SK-N-SH (cell line): ENCODE measurements at regions not wholly inside any gene's neighbourhood (a gene's known extent, or its start where the extent isn't known, plus 50 kb on each side); places are given as distances from the start of the nearest gene placed in this dataset.

ENCODE experiments used
- CTCF ChIA-PET: fragments of 300-600, 350-600 bp; formaldehyde crosslinking; extraction: SDS; loops from one replicate; lab custom pipeline; 2021; lab: Yijun Ruan, JAX
- POLR2A ChIA-PET: fragments of 350-600 bp; sonication (Branson Sonifier 250); formaldehyde crosslinking; extraction: SDS; loops from one replicate; lab custom pipeline; 2020; ENCODE audit warnings: antibody characterized with exemption, inconsistent platforms; lab: Yijun Ruan, JAX
- DNase-seq: peaks from one replicate; pipeline ENCODE4 v3.0.0; 2012
- H2AFZ ChIP-seq: fragments of 200-600 bp; sonication (generic); 2 replicates; pipeline ENCODE4 v1.8.1; 2016; ENCODE audit warnings: antibody characterized with exemption, mild to moderate bottlenecking, low read depth
- H3F3A ChIP-seq: fragments of 200-600 bp; sonication (generic); replicated peaks from 2 replicates; pipeline ENCODE3; 2016; ENCODE audit warnings: antibody characterized with exemption, mild to moderate bottlenecking; ENCODE audit not compliant: insufficient read depth
- H3K27ac ChIP-seq, 2 experiments: fragments of 200-500 bp in 1 of 2; fragments of 200-600 bp in 1 of 2; sonication (Bioruptor generic) in 1 of 2; sonication (generic), shearing (Covaris generic) in 1 of 2; 2 replicates each; pipeline versions ENCODE4 v1.5.1 to v1.6.1; 2014 to 2016; ENCODE audit warnings: low read depth in 2 of 2, inconsistent platforms in 1 of 2, low read length in 1 of 2, mild to moderate bottlenecking in 1 of 2, mixed read lengths in 1 of 2
- H3K27me3 ChIP-seq: fragments of 200-600 bp; sonication (generic), shearing (Covaris generic); 2 replicates; pipeline ENCODE4 v1.6.1; 2016; ENCODE audit warnings: mixed run types; ENCODE audit not compliant: insufficient read depth
- H3K36me3 ChIP-seq, 2 experiments: fragments of 200-500 bp in 1 of 2; fragments of 200-600 bp in 1 of 2; sonication (Bioruptor generic) in 1 of 2; sonication (generic) in 1 of 2; replicated peaks in 1 of 2; 2 replicates each; pipeline versions ENCODE3 to v1.5.1; 2014 to 2016; ENCODE audit warnings: low read length in 1 of 2, mild to moderate bottlenecking in 1 of 2; ENCODE audit not compliant: insufficient read depth in 2 of 2, control insufficient read depth in 1 of 2
- H3K4me1 ChIP-seq, 2 experiments: fragments of 200-500 bp in 1 of 2; fragments of 200-600 bp in 1 of 2; sonication (Bioruptor generic) in 1 of 2; sonication (generic), shearing (Covaris generic) in 1 of 2; 2 replicates each; pipeline versions ENCODE4 v1.5.1 to v1.6.1; 2014 to 2016; ENCODE audit warnings: low read depth in 1 of 2, low read length in 1 of 2, mixed run types in 1 of 2; ENCODE audit not compliant: insufficient read depth in 2 of 2, control insufficient read depth in 1 of 2
- H3K4me2 ChIP-seq: fragments of 200-600 bp; sonication (generic), shearing (Covaris generic); 2 replicates; pipeline ENCODE4 v1.6.1; 2017; ENCODE audit warnings: mixed run types
- H3K4me3 ChIP-seq, 2 experiments: fragments of 200-500 bp in 1 of 2; fragments of 200-600 bp in 1 of 2; sonication (Bioruptor generic) in 1 of 2; sonication (generic), shearing (Covaris generic) in 1 of 2; 2 replicates each; pipeline versions ENCODE4 v1.5.1 to v1.8.1; 2014 to 2016; ENCODE audit warnings: low read depth in 2 of 2, inconsistent platforms in 1 of 2, low read length in 1 of 2, mild to moderate bottlenecking in 1 of 2, mixed read lengths in 1 of 2, moderate library complexity in 1 of 2
- H3K79me2 ChIP-seq: fragments of 200-600 bp; sonication (generic); 2 replicates; pipeline ENCODE4 v1.8.1; 2017; ENCODE audit warnings: mild to moderate bottlenecking; ENCODE audit not compliant: insufficient read depth
- H3K9ac ChIP-seq: fragments of 200-600 bp; sonication (generic); 2 replicates; pipeline ENCODE4 v1.6.1; 2017; ENCODE audit warnings: mixed run types
- H3K9me2 ChIP-seq: fragments of 200-600 bp; sonication (generic); 2 replicates; pipeline ENCODE4 v1.6.1; 2017; ENCODE audit warnings: mixed run types
- H3K9me3 ChIP-seq: fragments of 200-600 bp; sonication (generic); 2 replicates; pipeline ENCODE4 v1.6.1; 2017; ENCODE audit warnings: mixed run types, mild to moderate bottlenecking, moderate library complexity
- H4K20me1 ChIP-seq: fragments of 200-600 bp; sonication (generic); 2 replicates; pipeline ENCODE4 v1.6.1; 2017; ENCODE audit warnings: mild to moderate bottlenecking, mixed run types; ENCODE audit not compliant: insufficient read depth
- CHD2 ChIP-seq: fragments of 150-350 bp; IDR thresholded peaks from 2 replicates; pipeline ENCODE4 v1.6.1; 2018; ENCODE audit warnings: low read length; ENCODE audit not compliant: partially characterized antibody
- CTCF ChIP-seq: fragments of 200-600 bp; sonication (generic); IDR thresholded peaks from 2 replicates; pipeline ENCODE4 v1.6.1; 2017; ENCODE audit warnings: antibody characterized with exemption, mild to moderate bottlenecking, moderate library complexity
- EP300 ChIP-seq, 2 experiments: IDR thresholded peaks; 2 replicates each; pipeline versions ENCODE4 v1.4.0 to v1.6.1; 2012; ENCODE audit warnings: borderline replicate concordance in 1 of 2, low read depth in 1 of 2, low read length in 1 of 2
- FOXJ3 ChIP-seq: sonication (generic); formaldehyde crosslinking; IDR thresholded peaks from 2 replicates; pipeline ENCODE4 v1.5.1; 2020; ENCODE audit warnings: mild to moderate bottlenecking, missing genetic modification reagents
- GABPA ChIP-seq: IDR thresholded peaks from 2 replicates; pipeline ENCODE4 v1.4.0; 2012; ENCODE audit warnings: low read depth, mild to moderate bottlenecking
- GATA2 ChIP-seq: sonication (generic); formaldehyde crosslinking; IDR thresholded peaks from 2 replicates; pipeline ENCODE4 v1.5.0; 2020; ENCODE audit warnings: mild to moderate bottlenecking, missing genetic modification reagents
- IRF3 ChIP-seq: fragments of 150-350 bp; IDR thresholded peaks from 2 replicates; pipeline ENCODE4 v1.6.1; 2016; ENCODE audit warnings: mild to moderate bottlenecking, low read depth, low read length
- MEF2A ChIP-seq: IDR thresholded peaks from 2 replicates; pipeline ENCODE4 v1.4.0; 2012; ENCODE audit warnings: low read depth, borderline replicate concordance
- MXI1 ChIP-seq: IDR thresholded peaks from 2 replicates; pipeline ENCODE4 v1.6.1; 2012; ENCODE audit warnings: mild to moderate bottlenecking, low read depth, low read length, improper control_type of control experiment
- NFIC ChIP-seq: IDR thresholded peaks from 2 replicates; pipeline ENCODE4 v1.4.0; 2012; ENCODE audit warnings: borderline replicate concordance
- NRF1 ChIP-seq: IDR thresholded peaks from 2 replicates; pipeline ENCODE4 v1.6.1; 2012; ENCODE audit warnings: low read depth, mild to moderate bottlenecking, low read length
- PBX3 ChIP-seq: IDR thresholded peaks from 2 replicates; pipeline ENCODE4; 2012
- POLR2AphosphoS5 ChIP-seq: IDR thresholded peaks from 2 replicates; pipeline ENCODE4 v1.6.1; 2012; ENCODE audit warnings: low read depth, low read length
- RCOR1 ChIP-seq: fragments of 150-350 bp; IDR thresholded peaks from 2 replicates; pipeline ENCODE4 v1.6.1; 2017; ENCODE audit warnings: antibody characterized with exemption, low read length
- RXRA ChIP-seq: IDR thresholded peaks from 2 replicates; pipeline ENCODE4 v1.4.0; 2012; ENCODE audit warnings: low read depth, mild to moderate bottlenecking, borderline replicate concordance
- TCF12 ChIP-seq: IDR thresholded peaks from 2 replicates; pipeline ENCODE4 v1.4.0; 2012
- USF2 ChIP-seq: fragments of 150-350 bp; IDR thresholded peaks from 2 replicates; pipeline ENCODE4 v1.6.1; 2017; ENCODE audit warnings: antibody characterized with exemption, low read length, low read depth, borderline replicate concordance
- YY1 ChIP-seq: IDR thresholded peaks from 2 replicates; pipeline ENCODE4 v1.4.0; 2012; ENCODE audit warnings: low read depth, mild to moderate bottlenecking
- WGBS: methylation state at CpG from one replicate; pipeline ENCODE4 v1.1.6; 2017; ENCODE audit warnings: low lambda C conversion rate; 5-methylcytosine and 5-hydroxymethylcytosine counted together
- TF ChIP-seq, protein P1 (sequence below): IDR thresholded peaks from 2 replicates; pipeline ENCODE4 v1.4.0; 2012; ENCODE audit warnings: low read depth
- TF ChIP-seq, protein P2 (sequence below): IDR thresholded peaks from 2 replicates; pipeline ENCODE4 v1.4.0; 2012; ENCODE audit warnings: low read depth, borderline replicate concordance

DNA sequence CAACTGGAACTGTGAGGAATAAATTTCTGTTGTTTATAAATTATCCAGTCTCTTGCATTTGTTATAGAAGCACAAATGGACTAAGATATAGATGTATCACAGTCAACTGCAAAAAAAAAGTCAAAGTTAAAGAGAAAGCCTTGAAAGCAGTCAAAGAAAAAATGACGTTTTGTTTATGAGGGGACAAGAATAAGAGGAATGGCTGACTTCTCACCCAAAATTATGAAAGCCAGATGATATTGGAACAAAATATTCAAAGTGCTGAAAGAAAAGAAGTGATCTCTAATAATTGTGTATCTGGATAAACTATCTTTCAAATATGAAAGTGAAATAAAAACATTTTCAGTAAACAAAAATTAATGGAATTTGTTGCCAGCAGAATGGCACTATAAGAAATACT is 171.8 kb upstream of the IGF1R start:
- TF ChIP-seq IRF3 (no peak), NRF1 (no peak), MEF2A (no peak), GATA2 (CRISPR knock-in tag) (no peak), MXI1 (no peak)
- Histone ChIP-seq H3K79me2 (no peaks in the 10 kb centered on the region), H3K4me3 (no peak overlapping the region), H3K27me3 (no peaks in the 10 kb centered on the region), H3K9me2 (no peaks in the 10 kb centered on the region), H4K20me1 (no peaks in the 10 kb centered on the region), H3K9ac (no peak overlapping the region), H3K9me3 (0 out of 2 replicates have a peak, but pooled peaks cover 4% of the 10 kb centered on the region), H3K36me3 (no peaks in the 10 kb centered on the region), H3K4me2 (no peak overlapping the region), H3K27ac (no peak overlapping the region), H3K4me1 (no peaks in the 10 kb centered on the region), H3F3A (no peaks in the 10 kb centered on the region), H2AFZ (no peak overlapping the region)
- POLR2A ChIA-PET: no interaction called here
- CTCF ChIA-PET: interaction anchor here (1.3 kb wide), 1 partner anchor 600 kb away, joined by 7 read pairs; no protein-coding TSS in a partner anchor
- no peak for DNase-seq
- WGBS: 2% methylated on average over 1 of the region's 1 CpG

GRCh38 chr15:98480844-98481243 is 167.5 kb upstream of the IGF1R start:
- Histone ChIP-seq H4K20me1 (no peaks in the 10 kb centered on the region), H3F3A (no peaks in the 10 kb centered on the region), H3K27me3 (no peaks in the 10 kb centered on the region), H3K4me1 (no peaks in the 10 kb centered on the region), H3K9ac (no peak overlapping the region), H3K36me3 (no peaks in the 10 kb centered on the region), H3K4me2 (no peak overlapping the region), H3K27ac (no peak overlapping the region), H3K79me2 (no peaks in the 10 kb centered on the region), H2AFZ (no peak overlapping the region), H3K4me3 (no peak overlapping the region), H3K9me3 (peaks cover 5% of the 10 kb centered on the region; the same call in 1 of the 2 replicates), H3K9me2 (no peaks in the 10 kb centered on the region)
- DNase-seq: no peak
- ChIA-PET POLR2A (no interaction called here), CTCF (interaction anchor here (1.1 to 1.2 kb wide), 2 partner anchors 38 to 40 kb away, joined by 3 to 5 read pairs; no protein-coding TSS in a partner anchor)
- 43% methylated on average over 10 of the region's 11 CpGs for WGBS
- TF ChIP-seq, protein P1, sequence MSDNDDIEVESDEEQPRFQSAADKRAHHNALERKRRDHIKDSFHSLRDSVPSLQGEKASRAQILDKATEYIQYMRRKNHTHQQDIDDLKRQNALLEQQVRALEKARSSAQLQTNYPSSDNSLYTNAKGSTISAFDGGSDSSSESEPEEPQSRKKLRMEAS: no peak
- TF ChIP-seq, protein P2, sequence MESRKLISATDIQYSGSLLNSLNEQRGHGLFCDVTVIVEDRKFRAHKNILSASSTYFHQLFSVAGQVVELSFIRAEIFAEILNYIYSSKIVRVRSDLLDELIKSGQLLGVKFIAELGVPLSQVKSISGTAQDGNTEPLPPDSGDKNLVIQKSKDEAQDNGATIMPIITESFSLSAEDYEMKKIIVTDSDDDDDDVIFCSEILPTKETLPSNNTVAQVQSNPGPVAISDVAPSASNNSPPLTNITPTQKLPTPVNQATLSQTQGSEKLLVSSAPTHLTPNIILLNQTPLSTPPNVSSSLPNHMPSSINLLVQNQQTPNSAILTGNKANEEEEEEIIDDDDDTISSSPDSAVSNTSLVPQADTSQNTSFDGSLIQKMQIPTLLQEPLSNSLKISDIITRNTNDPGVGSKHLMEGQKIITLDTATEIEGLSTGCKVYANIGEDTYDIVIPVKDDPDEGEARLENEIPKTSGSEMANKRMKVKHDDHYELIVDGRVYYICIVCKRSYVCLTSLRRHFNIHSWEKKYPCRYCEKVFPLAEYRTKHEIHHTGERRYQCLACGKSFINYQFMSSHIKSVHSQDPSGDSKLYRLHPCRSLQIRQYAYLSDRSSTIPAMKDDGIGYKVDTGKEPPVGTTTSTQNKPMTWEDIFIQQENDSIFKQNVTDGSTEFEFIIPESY: no peak
- TF ChIP-seq FOXJ3 (CRISPR knock-in tag): no peak
- no peak for TF ChIP-seq GABPA
- no peak for TF ChIP-seq CHD2
- TF ChIP-seq EP300 (IDR thresholded peaks at IDR 0.05; ENCODE audit: borderline replicate concordance in 1 of 2, low read depth in 1 of 2, low read length in 1 of 2): no peak
- TF ChIP-seq PBX3: no peak
- TF ChIP-seq POLR2AphosphoS5: no peak
- no peak for TF ChIP-seq NFIC
- TF ChIP-seq RXRA: no peak
- TF ChIP-seq USF2: no peak
- no peak for TF ChIP-seq GATA2 (CRISPR knock-in tag)
- TF ChIP-seq TCF12: no peak
- TF ChIP-seq YY1: no peak
- no peak for TF ChIP-seq CTCF
- no peak for TF ChIP-seq MXI1
- TF ChIP-seq IRF3: no peak
- no peak for TF ChIP-seq RCOR1
